ENCODE measurements at regions not wholly inside any gene's neighbourhood (a gene's known extent, or its start where the extent isn't known, plus 50 kb on each side); places are given as distances from the start of the nearest gene placed in this dataset.

DNA sequence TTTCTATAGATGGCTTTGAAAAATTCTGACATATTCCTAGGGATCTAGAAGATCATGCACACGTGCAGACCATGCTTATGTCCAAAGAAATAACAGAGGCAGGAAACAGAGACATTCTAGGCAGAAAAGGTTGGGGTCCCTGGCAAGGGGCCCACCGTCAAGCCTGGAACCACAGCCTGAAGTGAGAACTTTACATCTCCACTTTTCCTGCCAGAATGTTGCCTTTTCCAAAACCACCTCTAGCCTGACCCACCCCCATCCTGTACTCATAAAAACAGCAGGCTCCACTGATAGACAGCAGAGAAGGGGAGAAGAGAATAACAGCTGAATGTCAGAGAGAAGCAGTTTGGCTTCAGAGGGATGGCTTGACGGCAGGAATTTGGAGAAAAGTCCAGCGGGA is 257.3 kb upstream of the NT5E start:
- H3K27me3 Mint-ChIP-seq (ENCODE audit: low read depth), result peaks cover 5% of the 10 kb centered on the region

GRCh38 chr6:85192186-85192585 is 257.7 kb upstream of the NT5E start:
- no peaks in the 10 kb centered on the region for H3K36me3 Mint-ChIP-seq (ENCODE audit: low read depth)
- H3K27ac Mint-ChIP-seq, result no peak overlapping the region
- no peaks in the 10 kb centered on the region for H3K4me1 Mint-ChIP-seq
- peaks cover 5% of the 10 kb centered on the region for H3K27me3 Mint-ChIP-seq (ENCODE audit: low read depth)
- H3K9me3 Mint-ChIP-seq, result peaks cover 13% of the 10 kb centered on the region
- no peak overlapping the region for H3K4me3 Mint-ChIP-seq
- no peak for TF ChIP-seq CTCF (IDR thresholded peaks at IDR 0.05; ENCODE audit: unreplicated experiment in 3 of 3)

More for the DNA sequence above, 257.3 kb upstream of the NT5E start:
- H3K36me3 Mint-ChIP-seq (ENCODE audit: low read depth), result no peaks in the 10 kb centered on the region
- no peak for TF ChIP-seq CTCF (IDR thresholded peaks at IDR 0.05; ENCODE audit: unreplicated experiment in 3 of 3)
- H3K4me3 Mint-ChIP-seq, result no peak overlapping the region
- peaks cover 13% of the 10 kb centered on the region for H3K9me3 Mint-ChIP-seq
- H3K4me1 Mint-ChIP-seq, result no peaks in the 10 kb centered on the region
- H3K27ac Mint-ChIP-seq, result no peak overlapping the region

DNA sequence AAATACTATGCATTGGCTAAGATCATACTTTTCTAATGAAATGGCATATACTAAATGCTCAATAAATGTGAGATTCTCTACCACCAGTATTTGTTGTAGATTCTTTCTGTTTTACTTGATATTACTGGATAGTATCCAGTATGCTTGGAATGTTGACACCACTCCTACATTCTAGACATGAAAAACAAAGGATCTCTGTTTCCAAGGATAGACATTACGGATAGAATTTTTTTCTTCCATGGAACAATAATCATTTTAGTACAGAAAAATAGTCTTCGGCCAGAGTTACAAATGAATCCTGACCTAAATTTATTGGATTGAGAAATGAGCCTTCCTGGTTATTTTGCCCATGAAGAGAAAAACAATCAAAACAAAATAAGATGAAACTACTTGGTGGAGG is 258.2 kb upstream of the NT5E start:
- H3K4me3 Mint-ChIP-seq, result no peak overlapping the region
- H3K4me1 Mint-ChIP-seq, result peaks cover 2% of the 10 kb centered on the region
- peaks cover 13% of the 10 kb centered on the region for H3K9me3 Mint-ChIP-seq
- no peak for TF ChIP-seq CTCF (IDR thresholded peaks at IDR 0.05; ENCODE audit: unreplicated experiment in 3 of 3)
- H3K27me3 Mint-ChIP-seq (ENCODE audit: low read depth), result peaks cover 5% of the 10 kb centered on the region
- H3K27ac Mint-ChIP-seq, result no peak overlapping the region
- no peaks in the 10 kb centered on the region for H3K36me3 Mint-ChIP-seq (ENCODE audit: low read depth)

DNA sequence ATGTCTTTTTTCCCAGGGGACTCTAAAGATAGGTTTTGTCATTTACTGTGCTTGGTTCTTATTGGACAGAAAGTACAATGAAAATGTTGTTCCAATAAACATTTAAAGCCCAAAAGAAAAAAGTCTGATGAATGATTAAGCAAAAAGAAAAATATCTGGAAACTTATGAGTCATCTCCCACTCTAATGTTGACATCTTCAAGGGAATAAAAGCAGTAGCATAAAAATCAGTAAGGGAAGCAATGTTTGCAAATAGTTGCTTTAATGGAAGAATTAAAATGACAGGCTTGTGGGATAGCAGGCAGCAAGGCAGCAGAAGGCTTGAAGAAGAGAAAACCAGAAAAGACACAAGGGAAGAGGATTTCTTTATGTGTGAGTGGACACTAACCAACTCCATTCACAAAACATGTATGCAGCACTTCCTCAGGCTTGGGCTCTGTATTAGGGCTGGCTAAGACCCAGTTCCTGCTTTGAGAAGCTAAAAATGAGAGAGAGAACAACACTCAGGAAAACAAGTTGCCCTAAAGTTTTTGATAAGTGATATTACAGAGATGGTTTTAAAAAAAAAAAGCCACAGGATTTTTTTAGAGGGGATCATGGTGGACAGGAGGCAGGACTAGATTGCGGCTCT is 263.2 kb upstream of the NT5E start:
- Mint-ChIP-seq H3K4me1 (peaks cover 6% of the 10 kb centered on the region), H3K27ac (no peak overlapping the region), H3K9me3 (peaks cover 12% of the 10 kb centered on the region), H3K27me3 (ENCODE audit: low read depth) (peaks cover 5% of the 10 kb centered on the region), H3K36me3 (ENCODE audit: low read depth) (no peaks in the 10 kb centered on the region), H3K4me3 (no peak overlapping the region)
- no peak for TF ChIP-seq CTCF (IDR thresholded peaks at IDR 0.05; ENCODE audit: unreplicated experiment in 3 of 3)

- no peak overlapping the region for H3K27ac Mint-ChIP-seq
- peaks cover 5% of the 10 kb centered on the region for H3K27me3 Mint-ChIP-seq (ENCODE audit: low read depth)
- no peak overlapping the region for H3K4me3 Mint-ChIP-seq
- peaks cover 6% of the 10 kb centered on the region for H3K4me1 Mint-ChIP-seq
- peaks cover 11% of the 10 kb centered on the region for H3K9me3 Mint-ChIP-seq
- no peak for TF ChIP-seq CTCF (IDR thresholded peaks at IDR 0.05; ENCODE audit: unreplicated experiment in 3 of 3)
- H3K36me3 Mint-ChIP-seq (ENCODE audit: low read depth), result no peaks in the 10 kb centered on the region
Measured at GRCh38 chr6:85185977-85186376, 263.9 kb upstream of the NT5E start.

DNA sequence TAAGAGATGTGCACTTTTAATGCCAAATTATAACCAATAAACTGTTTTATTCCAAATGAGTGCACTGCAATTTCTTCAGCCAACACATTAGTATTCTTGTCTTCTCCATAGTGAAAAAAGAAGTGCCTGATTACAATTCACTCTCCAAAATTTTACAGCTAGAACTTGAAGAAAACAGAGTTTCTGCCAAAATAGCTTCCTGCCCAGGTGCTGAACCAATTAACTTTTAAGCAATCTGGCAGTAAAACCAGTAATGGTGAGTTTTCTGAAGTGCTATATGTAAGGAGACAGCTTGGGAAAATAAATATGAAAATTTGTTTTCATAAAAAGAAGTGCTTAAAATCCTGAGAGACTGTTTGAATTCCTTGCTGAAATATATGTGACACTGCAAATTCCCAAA is 266.0 kb upstream of the NT5E start:
- no peaks in the 10 kb centered on the region for H3K36me3 Mint-ChIP-seq (ENCODE audit: low read depth)
- H3K27me3 Mint-ChIP-seq (ENCODE audit: low read depth), result peaks cover 5% of the 10 kb centered on the region
- no peak overlapping the region for H3K27ac Mint-ChIP-seq
- no peak for TF ChIP-seq CTCF (IDR thresholded peaks at IDR 0.05; ENCODE audit: unreplicated experiment in 3 of 3)
- peaks cover 6% of the 10 kb centered on the region for H3K4me1 Mint-ChIP-seq
- no peaks in the 10 kb centered on the region for H3K9me3 Mint-ChIP-seq
- no peak overlapping the region for H3K4me3 Mint-ChIP-seq

All from nephron (organoid).